Fibroblast of lung (primary cell): ENCODE measurements at regions not wholly inside any gene's neighbourhood (a gene's known extent, or its start where the extent isn't known, plus 50 kb on each side); places are given as distances from the start of the nearest gene placed in this dataset.

ENCODE experiments used
- DNase-seq, 2 donors: peaks; one replicate each; pipeline versions ENCODE4 v3.0.0 to v3.0.0-alpha.2; 2010; ENCODE audit warnings: low read depth in 2 of 2
- H2AFZ ChIP-seq: 2 replicates; pipeline ENCODE4 v1.5.1; 2012; ENCODE audit warnings: low read length, control low read depth, inconsistent platforms
- H3K27ac ChIP-seq: 2 replicates; pipeline ENCODE4 v1.5.1; 2011; ENCODE audit warnings: low read length, control low read depth; ENCODE audit not compliant: insufficient read depth
- H3K27me3 ChIP-seq: 2 replicates; pipeline ENCODE4 v1.5.1; 2011; ENCODE audit warnings: mild to moderate bottlenecking, low read length; ENCODE audit not compliant: control insufficient read depth, insufficient read depth
- H3K36me3 ChIP-seq: 2 replicates; pipeline ENCODE4 v1.5.1; 2011; ENCODE audit warnings: low read length; ENCODE audit not compliant: control insufficient read depth, insufficient read depth
- H3K4me1 ChIP-seq: 2 replicates; pipeline ENCODE4 v1.5.1; 2011; ENCODE audit warnings: low read length; ENCODE audit not compliant: control insufficient read depth, insufficient read depth; ENCODE audit errors: extremely low read depth
- H3K4me2 ChIP-seq: 2 replicates; pipeline ENCODE4 v1.5.1; 2011; ENCODE audit warnings: low read length, control low read depth; ENCODE audit not compliant: insufficient read depth; ENCODE audit errors: extremely low read depth
- H3K4me3 ChIP-seq, 4 experiments: fragments of 200-600 bp in 1 of 4; sonication (generic) in 1 of 4; replicated peaks in 1 of 4; 2 replicates each; pipeline ENCODE4 v1.5.1; 2011 to 2016; ENCODE audit warnings: low read length in 4 of 4, low read depth in 3 of 4, mild to moderate bottlenecking in 3 of 4, control low read depth in 2 of 4, inconsistent platforms in 1 of 4, mixed read lengths in 1 of 4; ENCODE audit not compliant: insufficient read depth in 1 of 4; ENCODE audit errors: control extremely low read depth in 1 of 4
- H3K79me2 ChIP-seq: 2 replicates; pipeline ENCODE4 v1.5.1; 2012; ENCODE audit warnings: mild to moderate bottlenecking, low read length, inconsistent platforms; ENCODE audit not compliant: control insufficient read depth, insufficient read depth
- H3K9ac ChIP-seq: 2 replicates; pipeline ENCODE4 v1.5.1; 2011; ENCODE audit warnings: mild to moderate bottlenecking, low read length, control low read depth; ENCODE audit not compliant: insufficient read depth
- H3K9me3 ChIP-seq: 2 replicates; pipeline ENCODE4 v1.5.1; 2012; ENCODE audit warnings: low read depth, low read length; ENCODE audit not compliant: control insufficient read depth, insufficient read depth
- H4K20me1 ChIP-seq: 2 replicates; pipeline ENCODE4 v1.5.1; 2011; ENCODE audit warnings: low read length; ENCODE audit not compliant: control insufficient read depth, insufficient read depth; ENCODE audit errors: extremely low read depth
- EZH2 ChIP-seq: IDR thresholded peaks from 2 replicates; pipeline ENCODE4 v1.5.1; 2012; ENCODE audit warnings: low read length, control low read depth, mild to moderate bottlenecking; ENCODE audit errors: missing control alignments
- TF ChIP-seq, protein P1 (sequence below), 2 donors: IDR thresholded peaks in 1 of 2; conservative IDR thresholded peaks in 1 of 2; 1 replicate in 1 of 2; 2 replicates in 1 of 2; pipeline ENCODE4 v1.5.1; 2011 to 2012; ENCODE audit warnings: low read length in 2 of 2, control low read depth in 1 of 2, inconsistent platforms in 1 of 2, low read depth in 1 of 2, mild to moderate bottlenecking in 1 of 2

DNA sequence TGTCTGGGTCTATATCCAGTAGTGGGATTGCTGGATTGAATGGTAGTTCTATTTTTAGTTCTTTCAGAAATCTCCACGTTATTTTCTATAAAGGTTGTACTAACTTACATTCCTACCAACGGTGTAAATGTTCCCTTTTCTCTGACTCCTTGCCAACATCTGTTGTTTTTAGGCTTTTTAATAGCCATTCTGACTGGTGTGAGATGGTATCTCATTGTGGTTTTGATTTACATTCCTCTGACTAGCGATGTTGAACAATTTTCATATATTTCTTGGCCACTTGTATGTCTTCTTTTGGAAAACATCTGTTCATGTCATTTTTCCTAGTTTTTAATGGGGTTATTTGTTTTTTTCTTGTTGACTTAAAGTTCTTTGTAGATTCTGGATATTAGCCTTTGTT is 99.3 kb downstream of the BMP2 start:
- no peak overlapping the region for H3K27ac ChIP-seq
- no peak for TF ChIP-seq EZH2
- TF ChIP-seq, protein P1, sequence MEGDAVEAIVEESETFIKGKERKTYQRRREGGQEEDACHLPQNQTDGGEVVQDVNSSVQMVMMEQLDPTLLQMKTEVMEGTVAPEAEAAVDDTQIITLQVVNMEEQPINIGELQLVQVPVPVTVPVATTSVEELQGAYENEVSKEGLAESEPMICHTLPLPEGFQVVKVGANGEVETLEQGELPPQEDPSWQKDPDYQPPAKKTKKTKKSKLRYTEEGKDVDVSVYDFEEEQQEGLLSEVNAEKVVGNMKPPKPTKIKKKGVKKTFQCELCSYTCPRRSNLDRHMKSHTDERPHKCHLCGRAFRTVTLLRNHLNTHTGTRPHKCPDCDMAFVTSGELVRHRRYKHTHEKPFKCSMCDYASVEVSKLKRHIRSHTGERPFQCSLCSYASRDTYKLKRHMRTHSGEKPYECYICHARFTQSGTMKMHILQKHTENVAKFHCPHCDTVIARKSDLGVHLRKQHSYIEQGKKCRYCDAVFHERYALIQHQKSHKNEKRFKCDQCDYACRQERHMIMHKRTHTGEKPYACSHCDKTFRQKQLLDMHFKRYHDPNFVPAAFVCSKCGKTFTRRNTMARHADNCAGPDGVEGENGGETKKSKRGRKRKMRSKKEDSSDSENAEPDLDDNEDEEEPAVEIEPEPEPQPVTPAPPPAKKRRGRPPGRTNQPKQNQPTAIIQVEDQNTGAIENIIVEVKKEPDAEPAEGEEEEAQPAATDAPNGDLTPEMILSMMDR (conservative IDR thresholded peaks at IDR 0.05 in 1 of 2, IDR thresholded peaks at IDR 0.05 in 1 of 2; ENCODE audit: low read depth in 1 of 2, low read length in 2 of 2): no peak
- H3K27me3 ChIP-seq: no peaks in the 10 kb centered on the region
- no peak overlapping the region for H3K4me2 ChIP-seq
- no peaks in the 10 kb centered on the region for H4K20me1 ChIP-seq
- no peaks in the 10 kb centered on the region for H3K4me1 ChIP-seq
- no peaks in the 10 kb centered on the region for H3K9me3 ChIP-seq
- DNase-seq: peak in 1 of 2 donors; percentile 9
- H3K9ac ChIP-seq: no peak overlapping the region
- H2AFZ ChIP-seq: no peak overlapping the region
- no peaks in the 10 kb centered on the region for H3K79me2 ChIP-seq
- H3K36me3 ChIP-seq: no peaks in the 10 kb centered on the region
- H3K4me3 ChIP-seq: no peak overlapping the region

DNA sequence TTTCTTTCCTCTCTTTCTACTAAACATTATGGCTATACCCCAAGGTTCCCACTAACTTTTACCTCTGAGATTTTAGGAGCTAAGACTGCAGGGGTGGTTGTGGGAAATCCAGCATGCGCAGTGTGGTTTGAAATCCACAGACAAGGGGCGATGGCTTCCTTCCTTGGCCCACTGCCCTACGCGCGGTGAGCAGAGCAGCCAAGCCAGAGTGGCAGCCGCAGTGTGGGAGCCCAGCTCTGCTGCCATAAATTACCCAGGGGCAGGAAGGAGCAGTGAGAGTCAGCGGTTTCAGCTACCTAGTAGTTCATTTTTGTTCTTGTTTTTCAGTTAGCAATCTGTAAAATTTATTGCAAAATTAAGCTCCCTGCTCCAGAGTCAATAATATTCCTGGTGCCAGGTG is 101.4 kb downstream of the BMP2 start:
- no peak overlapping the region for H2AFZ ChIP-seq
- H3K4me2 ChIP-seq: no peak overlapping the region
- no peak overlapping the region for H3K9ac ChIP-seq
- H3K4me3 ChIP-seq: no peak overlapping the region
- H3K27ac ChIP-seq: no peak overlapping the region
- H3K27me3 ChIP-seq: no peaks in the 10 kb centered on the region
- no peaks in the 10 kb centered on the region for H3K36me3 ChIP-seq
- H3K9me3 ChIP-seq: no peaks in the 10 kb centered on the region
- TF ChIP-seq EZH2: no peak
- TF ChIP-seq, protein P1 (conservative IDR thresholded peaks at IDR 0.05 in 1 of 2, IDR thresholded peaks at IDR 0.05 in 1 of 2; ENCODE audit: low read depth in 1 of 2, low read length in 2 of 2): no peak
- H4K20me1 ChIP-seq: no peaks in the 10 kb centered on the region
- no peak for DNase-seq
- no peaks in the 10 kb centered on the region for H3K79me2 ChIP-seq
- H3K4me1 ChIP-seq: no peaks in the 10 kb centered on the region

DNA sequence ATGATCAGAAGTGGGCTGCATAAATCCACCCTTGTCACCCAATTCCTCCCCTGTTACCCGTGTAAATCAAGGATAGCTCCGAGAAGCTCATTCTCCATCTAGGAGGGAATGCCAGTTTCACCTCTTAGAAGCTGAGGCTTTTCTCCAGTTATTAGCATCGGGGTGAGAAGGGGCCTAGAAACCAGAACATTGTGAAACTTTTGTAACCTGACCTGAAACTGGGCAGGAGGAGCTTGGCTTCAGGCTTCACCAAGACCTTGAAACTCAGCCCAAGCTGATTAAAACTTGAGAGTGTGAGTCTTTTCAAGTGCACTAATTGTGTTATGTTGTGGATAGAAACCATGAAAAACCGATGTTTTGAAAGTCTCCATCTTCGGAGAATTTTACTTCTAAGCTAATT is 103.1 kb downstream of the BMP2 start:
- no peaks in the 10 kb centered on the region for H3K27me3 ChIP-seq
- no peaks in the 10 kb centered on the region for H3K79me2 ChIP-seq
- TF ChIP-seq, protein P1 (conservative IDR thresholded peaks at IDR 0.05 in 1 of 2, IDR thresholded peaks at IDR 0.05 in 1 of 2; ENCODE audit: low read depth in 1 of 2, low read length in 2 of 2): no peak
- no peak for TF ChIP-seq EZH2
- H3K36me3 ChIP-seq: no peaks in the 10 kb centered on the region
- no peaks in the 10 kb centered on the region for H3K9me3 ChIP-seq
- H2AFZ ChIP-seq: no peak overlapping the region
- no peak overlapping the region for H3K9ac ChIP-seq
- no peaks in the 10 kb centered on the region for H4K20me1 ChIP-seq
- H3K27ac ChIP-seq: no peak overlapping the region
- no peak overlapping the region for H3K4me2 ChIP-seq
- no peaks in the 10 kb centered on the region for H3K4me1 ChIP-seq
- peak in 1 of 2 donors; percentile 1 for DNase-seq
- no peak overlapping the region for H3K4me3 ChIP-seq
